Activated CD8-positive, alpha-beta memory T cell treated with anti-CD3 and anti-CD28 coated beads, Interleukin-2, amount 50 U/mL, for 1 hour (primary cell): ENCODE measurements at regions not wholly inside any gene's neighbourhood (a gene's known extent, or its start where the extent isn't known, plus 50 kb on each side); places are given as distances from the start of the nearest gene placed in this dataset.
"Not testable (repeated sequence)": the region's sequence is repeated elsewhere in the genome, so short reads cannot be mapped to it uniquely, and the experiment has no call there.

ENCODE experiments used
- DNase-seq: peaks from one replicate; pipeline ENCODE4 v3.0.0-alpha.2; 2020; ENCODE audit errors: extremely low read depth

GRCh38 chr7:45407730-45408408 lies 166.3 kb upstream of the ADCY1 start:
- no peak for DNase-seq

DNA sequence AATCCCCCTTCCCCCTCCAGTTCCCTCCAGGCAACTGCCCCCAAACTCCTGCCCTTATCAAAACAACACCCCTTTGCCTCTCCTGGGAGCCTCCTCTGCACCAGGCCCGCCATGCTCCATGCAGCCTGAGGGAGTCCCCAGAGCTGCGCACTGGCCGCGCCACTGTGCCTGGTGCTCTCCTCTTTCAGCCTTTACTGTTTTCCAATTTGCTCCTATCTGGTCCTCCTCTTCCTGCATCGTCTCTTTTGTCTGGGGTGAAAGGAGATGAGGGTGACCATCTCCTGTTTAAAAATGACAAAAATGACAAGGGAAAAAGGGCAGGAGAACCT lies 165.8 kb upstream of the ADCY1 start:
- no peak for DNase-seq

GRCh38 chr7:45410893-45411292 lies 163.3 kb upstream of the ADCY1 start:
- DNase-seq, result no peak

DNA sequence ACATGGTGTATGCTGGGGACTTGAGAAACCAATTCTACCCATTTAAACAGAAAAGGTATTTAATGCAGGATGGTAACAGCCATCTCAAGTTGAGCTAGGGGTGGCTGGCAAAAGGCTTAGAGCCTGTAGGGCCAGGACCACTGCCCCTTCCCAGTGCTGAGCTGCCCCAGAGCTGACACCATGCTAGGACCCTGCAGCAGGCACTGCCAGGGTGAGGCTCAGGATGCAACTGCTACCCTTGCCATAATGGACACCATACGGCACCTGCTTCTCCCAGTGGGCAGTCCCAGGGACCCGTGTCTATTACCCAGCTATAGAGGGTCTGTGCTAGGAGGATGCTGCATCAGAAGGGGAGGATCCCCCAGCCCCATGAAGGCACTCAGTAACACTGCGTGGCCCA lies 160.7 kb upstream of the ADCY1 start:
- DNase-seq, result no peak

GRCh38 chr7:45414226-45414625 lies 159.9 kb upstream of the ADCY1 start:
- DNase-seq, result no peak

DNA sequence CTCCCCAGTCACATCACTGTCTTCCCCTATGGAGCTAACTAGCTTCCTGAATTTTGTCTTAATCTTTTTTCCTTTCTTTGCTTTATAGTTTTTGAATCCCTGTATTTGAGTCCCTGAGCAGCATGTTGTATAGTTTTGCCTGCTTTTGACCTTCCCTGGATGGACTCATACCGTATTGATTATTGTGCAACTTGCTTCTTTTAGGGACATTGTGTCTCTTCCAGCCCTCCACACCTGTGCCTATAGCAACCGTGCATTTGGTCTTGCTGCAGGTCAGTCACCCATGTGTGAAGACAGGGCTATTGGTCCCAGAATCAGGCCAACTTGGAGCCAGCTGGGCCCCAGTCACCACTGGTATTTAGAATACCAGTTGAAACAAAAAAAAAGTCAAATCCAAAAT lies 158.9 kb upstream of the ADCY1 start:
- DNase-seq, result no peak

DNA sequence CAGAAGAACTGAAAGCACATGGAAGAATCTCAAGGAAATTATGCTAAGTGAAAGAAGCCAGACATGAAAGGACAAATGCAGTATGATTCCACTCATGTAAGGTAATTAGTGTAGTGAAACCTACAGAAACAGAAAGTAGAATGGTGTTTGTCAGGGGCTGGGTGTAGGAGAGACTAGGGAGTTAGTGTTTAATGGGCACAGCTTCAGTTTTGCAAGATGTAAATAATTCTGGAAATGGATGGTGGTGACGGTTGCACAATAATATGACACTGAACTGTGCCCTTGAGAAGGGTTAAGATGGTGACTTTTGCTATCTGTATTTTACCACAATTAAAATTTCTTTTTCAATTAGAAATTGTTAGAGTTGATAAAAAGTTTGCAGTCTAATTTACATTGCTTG lies 157.3 kb upstream of the ADCY1 start:
- no peak for DNase-seq

GRCh38 chr7:45417268-45417667 lies 156.9 kb upstream of the ADCY1 start:
- no peak for DNase-seq

DNA sequence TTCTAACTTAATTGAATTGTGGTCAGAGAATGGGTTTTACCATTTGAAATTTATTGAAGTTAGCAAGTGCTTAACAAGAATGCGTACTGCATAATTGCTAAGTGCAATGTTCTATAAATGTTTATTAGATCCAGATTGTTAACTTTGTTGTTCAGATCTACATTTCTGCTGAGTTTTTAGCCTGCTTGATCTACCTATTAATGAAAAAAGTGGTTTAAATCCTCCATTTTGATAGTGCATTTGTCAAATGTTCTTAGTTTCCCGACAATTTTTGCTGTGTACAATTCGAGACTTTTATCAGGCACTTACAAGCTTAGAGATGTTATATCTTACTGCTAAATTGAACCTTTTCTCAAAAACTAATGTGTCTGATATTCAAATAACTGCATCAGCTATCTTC lies 156.4 kb upstream of the ADCY1 start:
- no peak for DNase-seq

- DNase-seq, result no peak
These were observed 153.2 kb upstream of the ADCY1 start for GRCh38 chr7:45420843-45421495.

DNA sequence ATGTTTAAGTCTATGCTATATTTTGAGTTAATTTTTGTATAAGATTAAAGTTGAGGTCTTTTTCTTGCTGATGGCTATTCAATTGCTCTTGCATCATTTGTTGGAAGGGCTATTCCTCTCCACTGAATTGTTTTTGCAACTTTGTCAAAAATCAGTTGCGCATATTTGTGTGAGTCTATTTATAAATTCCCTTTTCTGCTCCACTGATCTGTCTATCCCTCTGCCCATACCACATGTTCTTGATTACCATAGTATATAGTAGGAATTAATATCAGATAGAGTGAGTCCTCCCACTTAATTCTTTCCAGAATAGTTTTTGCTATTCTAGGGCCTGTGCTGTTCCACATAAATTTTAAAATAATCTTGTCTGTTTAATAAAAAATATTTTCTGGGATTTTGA lies 152.4 kb upstream of the ADCY1 start:
- DNase-seq, result no peak

GRCh38 chr7:45430397-45430796 lies 143.8 kb upstream of the ADCY1 start:
- DNase-seq, result no peak

GRCh38 chr7:45434167-45434784 lies 139.9 kb upstream of the ADCY1 start:
- no peak for DNase-seq

DNA sequence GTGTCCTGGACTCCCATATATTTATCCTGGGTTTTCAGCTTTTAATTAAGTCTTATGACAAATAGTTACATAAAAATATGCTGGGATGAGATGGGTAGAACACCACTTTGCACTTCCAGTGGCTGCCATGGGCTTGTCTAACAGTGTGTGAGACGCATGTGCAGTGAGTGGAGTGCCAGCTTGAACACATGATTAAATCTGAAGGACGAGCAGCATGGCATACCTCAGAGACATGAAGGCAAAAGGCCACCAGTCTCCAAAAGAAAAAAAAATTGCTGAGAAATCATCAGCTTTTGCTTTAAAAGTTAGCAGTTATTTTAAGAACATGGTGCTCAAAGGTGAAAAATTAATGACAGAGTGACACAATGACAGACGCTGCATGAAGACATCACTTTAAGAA lies 139.0 kb upstream of the ADCY1 start:
- DNase-seq, result no peak

DNA sequence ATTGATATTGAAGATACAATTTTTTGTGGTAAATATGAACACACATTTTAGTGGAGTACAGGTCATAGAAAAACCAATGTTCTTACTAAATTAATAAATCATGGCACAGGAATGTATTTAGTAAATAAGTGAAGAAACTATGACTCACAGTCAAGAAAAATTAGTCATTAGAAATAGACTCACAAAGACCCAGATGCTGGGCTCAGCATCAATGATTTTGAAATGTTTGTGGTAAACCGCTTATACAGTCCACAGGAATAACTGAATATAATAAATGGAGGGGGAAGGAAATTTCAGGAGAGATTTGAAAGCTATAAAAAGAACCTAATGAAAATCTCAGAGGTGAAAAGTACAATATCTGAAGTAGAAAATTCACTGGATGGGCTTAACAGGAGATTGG lies 138.3 kb upstream of the ADCY1 start:
- DNase-seq, result no peak

DNA sequence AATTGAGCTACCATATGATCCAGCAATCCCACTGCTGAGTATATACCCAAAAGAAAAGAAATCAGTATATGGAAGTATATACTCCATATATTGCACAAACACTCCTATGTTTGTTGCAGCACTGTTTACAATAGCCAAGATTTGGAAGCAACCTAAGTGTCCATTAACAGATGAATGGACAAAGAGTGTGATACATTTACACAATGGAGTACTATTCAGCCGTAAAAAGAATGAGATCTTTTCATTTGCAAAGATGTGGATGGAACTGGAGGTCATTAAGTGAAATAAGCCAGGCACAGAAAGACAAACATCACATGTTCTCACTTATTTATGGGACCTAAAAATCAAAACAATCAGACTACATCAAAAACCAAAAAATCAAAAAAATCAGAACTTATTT lies 133.4 kb upstream of the ADCY1 start:
- DNase-seq, result not testable (repeated sequence)

DNA sequence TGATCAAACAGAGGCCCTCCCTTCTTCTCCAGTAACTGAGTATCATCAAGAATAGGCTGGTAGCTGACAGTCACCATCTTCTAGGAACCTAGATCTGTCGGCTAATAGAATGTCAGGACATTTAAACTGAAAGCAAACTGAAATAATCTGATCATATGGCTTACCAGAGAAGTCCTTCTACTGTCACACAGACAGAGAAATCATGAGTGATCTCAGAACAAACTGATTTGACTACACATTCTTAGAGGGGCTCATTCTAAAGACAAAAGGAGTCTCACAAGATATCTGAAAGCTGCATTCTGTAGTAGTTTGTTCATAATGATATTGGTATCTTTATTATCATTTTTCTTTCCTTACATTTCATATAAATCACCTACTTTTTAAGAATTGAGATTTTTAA lies 130.9 kb upstream of the ADCY1 start:
- DNase-seq, result no peak

- DNase-seq, result no peak
These were observed 127.8 kb upstream of the ADCY1 start for GRCh38 chr7:45446195-45446944.

- no peak for DNase-seq
These were observed 126.9 kb upstream of the ADCY1 start for GRCh38 chr7:45447296-45447695.

GRCh38 chr7:45450571-45451204 lies 123.5 kb upstream of the ADCY1 start:
- no peak for DNase-seq

- no peak for DNase-seq
These were observed 122.7 kb upstream of the ADCY1 start for GRCh38 chr7:45451342-45452035.

GRCh38 chr7:45454771-45455170 lies 119.4 kb upstream of the ADCY1 start:
- no peak for DNase-seq
